SU-DHL-6 (cell line): ENCODE measurements at regions not wholly inside any gene's neighbourhood (a gene's known extent, or its start where the extent isn't known, plus 50 kb on each side); places are given as distances from the start of the nearest gene placed in this dataset.

Source experiments
- H2AFZ ChIP-seq: fragments of 200-600 bp; sonication (generic); 2 replicates; pipeline ENCODE4 v1.6.1; 2014; ENCODE audit warnings: low read depth, mild to moderate bottlenecking, moderate library complexity, mixed read lengths, antibody characterized with exemption, low read length; ENCODE audit not compliant: severe bottlenecking
- H3F3A ChIP-seq: fragments of 200-600 bp; shearing (Covaris generic); 2 replicates; pipeline ENCODE4 v1.6.0; 2016; ENCODE audit warnings: antibody characterized with exemption, mild to moderate bottlenecking; ENCODE audit not compliant: insufficient read depth
- H3K27ac ChIP-seq: fragments of 200-600 bp; sonication (generic); 2 replicates; pipeline ENCODE4 v1.5.1; 2016; ENCODE audit warnings: low read depth, mild to moderate bottlenecking, low read length, moderate library complexity, mixed read lengths
- H3K27me3 ChIP-seq: fragments of 200-600 bp; sonication (generic), shearing (Covaris generic); 2 replicates; pipeline ENCODE4 v1.6.0; 2014; ENCODE audit warnings: mild to moderate bottlenecking, low read length
- H3K36me3 ChIP-seq: fragments of 200-600 bp; sonication (generic); 2 replicates; pipeline ENCODE4 v1.6.1; 2014; ENCODE audit warnings: mild to moderate bottlenecking, low read length, mixed read lengths
- H3K4me2 ChIP-seq: fragments of 300-600, 200-600 bp; shearing (Covaris generic), sonication (generic); 2 replicates; pipeline ENCODE4 v1.6.0; 2014; ENCODE audit warnings: low read length, low read depth, mild to moderate bottlenecking; ENCODE audit not compliant: poor library complexity, severe bottlenecking
- H3K4me3 ChIP-seq: fragments of 200-600 bp; sonication (generic); 2 replicates; pipeline ENCODE4 v1.5.1; 2014; ENCODE audit warnings: antibody characterized with exemption, low read length, mild to moderate bottlenecking, mixed read lengths; ENCODE audit not compliant: insufficient read depth, poor library complexity, severe bottlenecking
- H3K79me2 ChIP-seq: fragments of 200-600 bp; sonication (generic); 2 replicates; pipeline ENCODE4 v1.6.1; 2014; ENCODE audit warnings: mild to moderate bottlenecking, low read length, moderate library complexity; ENCODE audit not compliant: insufficient read depth
- H3K9ac ChIP-seq: fragments of 200-600 bp; sonication (generic); 2 replicates; pipeline ENCODE4 v1.7.0; 2014; ENCODE audit warnings: mild to moderate bottlenecking, low read length
- H3K9me2 ChIP-seq: fragments of 200-600 bp; sonication (generic); replicated peaks from 2 replicates; pipeline ENCODE4 v1.6.1; 2014; ENCODE audit warnings: low read length; ENCODE audit not compliant: insufficient read depth
- H3K9me3 ChIP-seq: fragments of 200-600 bp; sonication (generic); 2 replicates; pipeline ENCODE4 v1.6.1; 2014; ENCODE audit warnings: low read length, mixed read lengths; ENCODE audit not compliant: insufficient read depth
- H4K20me1 ChIP-seq: fragments of 200-600 bp; sonication (generic); 2 replicates; pipeline ENCODE4 v1.6.1; 2014; ENCODE audit warnings: low read depth, mild to moderate bottlenecking, antibody characterized with exemption, low read length, moderate library complexity, mixed read lengths
- EZH2phosphoT487 ChIP-seq: fragments of 200-600 bp; sonication (generic), shearing (Covaris generic); conservative IDR thresholded peaks from 2 replicates; pipeline ENCODE4 v1.6.1; 2018; ENCODE audit warnings: mild to moderate bottlenecking, antibody characterized with exemption, low read length, moderate library complexity, mixed read lengths
- TF ChIP-seq, protein P1 (sequence below): fragments of 200-600 bp; sonication (generic); IDR thresholded peaks from one replicate; pipeline ENCODE4 v1.5.1; 2017; ENCODE audit warnings: antibody characterized with exemption, mild to moderate bottlenecking, low read length, moderate library complexity; ENCODE audit not compliant: insufficient read depth, poor library complexity, severe bottlenecking

DNA sequence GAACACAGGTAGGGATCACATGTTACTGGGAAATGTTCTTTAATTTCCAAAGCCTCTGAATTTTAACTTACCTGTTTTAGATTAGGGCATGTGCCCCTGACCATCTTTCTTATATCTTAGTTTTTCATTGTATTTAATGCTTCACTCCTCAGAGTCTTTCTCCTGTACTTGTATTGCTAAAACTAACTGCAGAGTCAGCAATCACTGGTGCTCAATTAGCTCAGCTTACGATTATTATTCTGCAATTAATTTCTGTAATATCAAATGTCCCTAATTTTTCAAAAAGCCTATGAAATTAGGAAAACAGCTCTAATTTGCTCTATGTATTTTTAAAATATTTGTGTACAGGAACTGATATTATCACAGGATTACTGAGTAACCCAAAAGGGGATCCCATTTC is 693.2 kb upstream of the SLC8A1 start:
- H3K9ac ChIP-seq, result no peak overlapping the region
- H2AFZ ChIP-seq, result no peak overlapping the region
- no peak overlapping the region for H3K4me2 ChIP-seq
- TF ChIP-seq, protein P1, sequence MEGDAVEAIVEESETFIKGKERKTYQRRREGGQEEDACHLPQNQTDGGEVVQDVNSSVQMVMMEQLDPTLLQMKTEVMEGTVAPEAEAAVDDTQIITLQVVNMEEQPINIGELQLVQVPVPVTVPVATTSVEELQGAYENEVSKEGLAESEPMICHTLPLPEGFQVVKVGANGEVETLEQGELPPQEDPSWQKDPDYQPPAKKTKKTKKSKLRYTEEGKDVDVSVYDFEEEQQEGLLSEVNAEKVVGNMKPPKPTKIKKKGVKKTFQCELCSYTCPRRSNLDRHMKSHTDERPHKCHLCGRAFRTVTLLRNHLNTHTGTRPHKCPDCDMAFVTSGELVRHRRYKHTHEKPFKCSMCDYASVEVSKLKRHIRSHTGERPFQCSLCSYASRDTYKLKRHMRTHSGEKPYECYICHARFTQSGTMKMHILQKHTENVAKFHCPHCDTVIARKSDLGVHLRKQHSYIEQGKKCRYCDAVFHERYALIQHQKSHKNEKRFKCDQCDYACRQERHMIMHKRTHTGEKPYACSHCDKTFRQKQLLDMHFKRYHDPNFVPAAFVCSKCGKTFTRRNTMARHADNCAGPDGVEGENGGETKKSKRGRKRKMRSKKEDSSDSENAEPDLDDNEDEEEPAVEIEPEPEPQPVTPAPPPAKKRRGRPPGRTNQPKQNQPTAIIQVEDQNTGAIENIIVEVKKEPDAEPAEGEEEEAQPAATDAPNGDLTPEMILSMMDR, result no peak
- no peak for TF ChIP-seq EZH2phosphoT487
- H3K27me3 ChIP-seq, result no peaks in the 10 kb centered on the region
- no peaks in the 10 kb centered on the region for H3F3A ChIP-seq
- H4K20me1 ChIP-seq, result no peaks in the 10 kb centered on the region
- H3K9me3 ChIP-seq, result no peaks in the 10 kb centered on the region
- no peaks in the 10 kb centered on the region for H3K79me2 ChIP-seq
- H3K9me2 ChIP-seq, result no peaks in the 10 kb centered on the region
- H3K4me3 ChIP-seq, result no peak overlapping the region
- no peak overlapping the region for H3K27ac ChIP-seq
- no peaks in the 10 kb centered on the region for H3K36me3 ChIP-seq

- H3K27ac ChIP-seq, result no peak overlapping the region
- H3K79me2 ChIP-seq, result no peaks in the 10 kb centered on the region
- H3K4me3 ChIP-seq, result no peak overlapping the region
- no peaks in the 10 kb centered on the region for H3F3A ChIP-seq
- H3K9me2 ChIP-seq, result no peaks in the 10 kb centered on the region
- H2AFZ ChIP-seq, result no peak overlapping the region
- H3K4me2 ChIP-seq, result no peak overlapping the region
- TF ChIP-seq, protein P1, result no peak
- no peak for TF ChIP-seq EZH2phosphoT487
- H3K36me3 ChIP-seq, result no peaks in the 10 kb centered on the region
- H3K9ac ChIP-seq, result no peak overlapping the region
- H4K20me1 ChIP-seq, result no peaks in the 10 kb centered on the region
- no peaks in the 10 kb centered on the region for H3K9me3 ChIP-seq
- no peaks in the 10 kb centered on the region for H3K27me3 ChIP-seq
These were observed 697.2 kb upstream of the SLC8A1 start for GRCh38 chr2:41149054-41149453.

- Histone ChIP-seq H3K9ac (no peak overlapping the region), H3K9me3 (no peaks in the 10 kb centered on the region), H3K27ac (no peak overlapping the region), H4K20me1 (no peaks in the 10 kb centered on the region), H3K4me2 (no peak overlapping the region), H3K9me2 (no peaks in the 10 kb centered on the region), H3K79me2 (no peaks in the 10 kb centered on the region), H2AFZ (no peak overlapping the region), H3F3A (no peaks in the 10 kb centered on the region), H3K27me3 (no peaks in the 10 kb centered on the region), H3K36me3 (no peaks in the 10 kb centered on the region), H3K4me3 (no peak overlapping the region)
- TF ChIP-seq, protein P1, result no peak
- no peak for TF ChIP-seq EZH2phosphoT487
These were observed 699.9 kb upstream of the SLC8A1 start for GRCh38 chr2:41151746-41152145.

DNA sequence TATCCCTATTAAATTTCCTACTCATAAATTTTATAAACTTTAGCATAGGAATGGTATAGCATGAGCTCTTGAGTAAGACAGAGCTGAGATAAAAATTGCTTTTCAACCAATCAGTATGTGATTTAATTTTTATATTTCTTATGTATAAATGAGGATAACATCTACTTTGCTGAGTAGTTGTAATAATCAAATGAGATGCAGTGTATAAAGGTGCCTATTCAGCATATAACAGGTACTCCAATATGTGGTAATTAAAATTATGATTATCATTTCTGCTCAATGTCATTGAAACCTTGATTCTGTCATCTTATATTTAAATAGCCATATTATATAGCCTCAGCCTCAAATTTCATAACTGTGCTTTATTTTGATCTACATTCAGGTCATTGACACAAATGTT is 700.4 kb upstream of the SLC8A1 start:
- H3K9ac ChIP-seq, result no peak overlapping the region

More for the DNA sequence above, 700.4 kb upstream of the SLC8A1 start:
- no peak overlapping the region for H3K4me3 ChIP-seq
- no peaks in the 10 kb centered on the region for H3K9me2 ChIP-seq
- TF ChIP-seq, protein P1, result no peak
- TF ChIP-seq EZH2phosphoT487, result no peak
- H3K27me3 ChIP-seq, result no peaks in the 10 kb centered on the region
- H4K20me1 ChIP-seq, result no peaks in the 10 kb centered on the region
- H3K27ac ChIP-seq, result no peak overlapping the region
- no peaks in the 10 kb centered on the region for H3K36me3 ChIP-seq
- no peaks in the 10 kb centered on the region for H3K9me3 ChIP-seq
- H3K4me2 ChIP-seq, result no peak overlapping the region
- no peaks in the 10 kb centered on the region for H3F3A ChIP-seq
- H2AFZ ChIP-seq, result no peak overlapping the region
- H3K79me2 ChIP-seq, result no peaks in the 10 kb centered on the region
